ENCODE measurements at regions not wholly inside any gene's neighbourhood (a gene's known extent, or its start where the extent isn't known, plus 50 kb on each side); places are given as distances from the start of the nearest gene placed in this dataset.

DNA sequence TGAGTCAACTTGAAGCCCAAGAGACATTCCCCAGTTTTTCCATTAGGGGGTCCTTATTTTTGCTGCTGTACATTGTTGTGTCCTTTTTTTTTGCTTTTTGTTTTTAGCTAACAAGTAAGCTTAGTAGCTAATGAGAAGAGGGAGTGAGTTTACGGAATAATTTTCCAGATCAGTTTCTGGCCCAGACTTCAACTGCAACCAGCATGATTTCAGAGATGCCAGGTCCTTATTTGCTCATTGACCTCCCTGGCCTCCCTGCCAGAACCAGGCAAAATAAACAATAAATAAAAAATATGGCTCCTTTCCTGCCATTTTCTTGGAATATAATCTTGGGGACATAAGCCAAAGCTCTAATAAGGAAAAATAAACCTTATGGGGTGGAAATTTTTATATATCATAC is 185.9 kb downstream of the FAT3 start:
- no peak for TF ChIP-seq CTCF (IDR thresholded peaks at IDR 0.05; ENCODE audit: poor library complexity, severe bottlenecking)
- no peak for TF ChIP-seq EZH2 (IDR thresholded peaks at IDR 0.05; ENCODE audit: borderline replicate concordance, insufficient read depth, low read length, poor library complexity, severe bottlenecking)
- TF ChIP-seq MXI1 (conservative IDR thresholded peaks at IDR 0.05; ENCODE audit: poor library complexity, severe bottlenecking): no peak
- TF ChIP-seq REST (IDR thresholded peaks at IDR 0.05; ENCODE audit: borderline replicate concordance): no peak

Data from neural cell (in vitro differentiated cells).